Stimulated activated naive B cell treated with anti-CD40 and anti-IgM and Interleukin-4, amounts not matched to agents 10 μg/mL and 1 μg/mL and 100 μg/mL, for 72 hours (primary cell): ENCODE measurements at regions not wholly inside any gene's neighbourhood (a gene's known extent, or its start where the extent isn't known, plus 50 kb on each side); places are given as distances from the start of the nearest gene placed in this dataset.
"Not testable (repeated sequence)": the region's sequence is repeated elsewhere in the genome, so short reads cannot be mapped to it uniquely, and the experiment has no call there.

Experiments used
- ATAC-seq, 2 donors: fragments of 150-1000 bp; cut with Tn5 transposase; replicated peaks; 2 replicates each; pipeline ENCODE4 v1.10.0; 2021; ENCODE audit warnings: moderate library complexity in 1 of 2
- DNase-seq: peaks from one replicate; pipeline ENCODE4 v3.0.0; 2021
- H3K27ac Mint-ChIP-seq: one replicate; pipeline ENCODE4 v1.8.0; 2022; ENCODE audit warnings: mild to moderate bottlenecking, mixed read lengths
- H3K27me3 Mint-ChIP-seq, 2 donors: one replicate each; pipeline ENCODE4 v1.8.0; 2022; ENCODE audit warnings: mixed read lengths in 2 of 2
- H3K36me3 Mint-ChIP-seq, 2 donors: one replicate each; pipeline ENCODE4 v1.8.0; 2022; ENCODE audit warnings: mixed read lengths in 2 of 2, mild to moderate bottlenecking in 1 of 2
- H3K4me1 Mint-ChIP-seq, 2 donors: one replicate each; pipeline ENCODE4 v1.8.0; 2022; ENCODE audit warnings: mixed read lengths in 2 of 2, mild to moderate bottlenecking in 1 of 2
- H3K4me3 Mint-ChIP-seq, 2 donors: one replicate each; pipeline ENCODE4 v1.8.0; 2022; ENCODE audit warnings: mild to moderate bottlenecking in 2 of 2, mixed read lengths in 2 of 2, moderate library complexity in 1 of 2
- H3K9me3 Mint-ChIP-seq, 2 donors: one replicate each; pipeline ENCODE4 v1.8.0; 2022; ENCODE audit warnings: mixed read lengths in 2 of 2, mild to moderate bottlenecking in 1 of 2

- no peak overlapping the region for H3K4me3 Mint-ChIP-seq
Observed at GRCh38 chr14:25837551-25837965, 760.3 kb downstream of the NOVA1 start.

GRCh38 chr14:25836636-25837035, 761.2 kb downstream of the NOVA1 start:
- Mint-ChIP-seq H3K27me3 (no peaks in the 10 kb centered on the region), H3K27ac (no peak overlapping the region), H3K9me3 (peaks cover 0 to 4% of the 10 kb centered on the region in 2 donors), H3K4me1 (no peaks in the 10 kb centered on the region), H3K36me3 (no peaks in the 10 kb centered on the region), H3K4me3 (no peak overlapping the region)
- no peak for ATAC-seq
- DNase-seq: no peak

More at GRCh38 chr14:25837551-25837965, 760.3 kb downstream of the NOVA1 start:
- H3K9me3 Mint-ChIP-seq: peaks cover 0 to 4% of the 10 kb centered on the region in 2 donors
- DNase-seq (no peak), ATAC-seq (no peak)
- H3K27ac Mint-ChIP-seq: no peak overlapping the region
- H3K36me3 Mint-ChIP-seq: no peaks in the 10 kb centered on the region
- H3K4me1 Mint-ChIP-seq: no peaks in the 10 kb centered on the region
- no peaks in the 10 kb centered on the region for H3K27me3 Mint-ChIP-seq

GRCh38 chr14:25833341-25834126, 764.3 kb downstream of the NOVA1 start:
- Mint-ChIP-seq H3K27ac (no peak overlapping the region), H3K27me3 (no peaks in the 10 kb centered on the region), H3K4me1 (no peaks in the 10 kb centered on the region), H3K4me3 (no peak overlapping the region), H3K36me3 (no peaks in the 10 kb centered on the region), H3K9me3 (peaks cover 0 to 2% of the 10 kb centered on the region in 2 donors)
- ATAC-seq (peak; percentile 55 to 61), DNase-seq (no peak)

GRCh38 chr14:25832585-25832984, 765.2 kb downstream of the NOVA1 start:
- Mint-ChIP-seq H3K4me3 (no peak overlapping the region), H3K9me3 (peaks cover 0 to 2% of the 10 kb centered on the region in 2 donors), H3K36me3 (no peaks in the 10 kb centered on the region), H3K27ac (no peak overlapping the region), H3K4me1 (no peaks in the 10 kb centered on the region), H3K27me3 (no peaks in the 10 kb centered on the region)
- ATAC-seq (no peak), DNase-seq (no peak)

GRCh38 chr14:25828562-25828961, 769.3 kb downstream of the NOVA1 start:
- ATAC-seq (no peak), DNase-seq (no peak)
- no peak overlapping the region for H3K27ac Mint-ChIP-seq
- no peaks in the 10 kb centered on the region for H3K4me1 Mint-ChIP-seq
- H3K4me3 Mint-ChIP-seq: no peak overlapping the region
- no peaks in the 10 kb centered on the region for H3K27me3 Mint-ChIP-seq
- no peaks in the 10 kb centered on the region for H3K36me3 Mint-ChIP-seq
- H3K9me3 Mint-ChIP-seq: peaks cover 0 to 2% of the 10 kb centered on the region in 2 donors

- H3K4me3 Mint-ChIP-seq: no peak overlapping the region
- H3K27ac Mint-ChIP-seq: no peak overlapping the region
- ATAC-seq (no peak), DNase-seq (no peak)
- H3K36me3 Mint-ChIP-seq: no peaks in the 10 kb centered on the region
- no peaks in the 10 kb centered on the region for H3K9me3 Mint-ChIP-seq
- no peaks in the 10 kb centered on the region for H3K4me1 Mint-ChIP-seq
- no peaks in the 10 kb centered on the region for H3K27me3 Mint-ChIP-seq
Observed at GRCh38 chr14:25826105-25826504, 771.7 kb downstream of the NOVA1 start.

GRCh38 chr14:25820368-25820767, 770.4 kb upstream of the STXBP6 start:
- Mint-ChIP-seq H3K4me3 (no peak overlapping the region), H3K4me1 (no peaks in the 10 kb centered on the region), H3K27me3 (no peaks in the 10 kb centered on the region), H3K36me3 (no peaks in the 10 kb centered on the region), H3K27ac (no peak overlapping the region), H3K9me3 (peaks cover 0 to 6% of the 10 kb centered on the region in 2 donors)
- DNase-seq (no peak), ATAC-seq (no peak)

- DNase-seq, H3K9me3 Mint-ChIP-seq, H3K27me3 Mint-ChIP-seq, H3K36me3 Mint-ChIP-seq, H3K4me1 Mint-ChIP-seq, H3K27ac Mint-ChIP-seq, H3K4me3 Mint-ChIP-seq, ATAC-seq: not testable (repeated sequence)
Observed at GRCh38 chr14:25814622-25815021, 764.7 kb upstream of the STXBP6 start.

GRCh38 chr14:25803386-25804018, 753.6 kb upstream of the STXBP6 start:
- DNase-seq: no peak
- no peak for ATAC-seq
- Mint-ChIP-seq H3K27me3 (no peaks in the 10 kb centered on the region), H3K36me3 (no peaks in the 10 kb centered on the region), H3K27ac (no peak overlapping the region), H3K4me1 (no peaks in the 10 kb centered on the region), H3K4me3 (no peak overlapping the region), H3K9me3 (peaks cover 0 to 6% of the 10 kb centered on the region in 2 donors)

- H3K4me3 Mint-ChIP-seq: no peak overlapping the region
- H3K4me1 Mint-ChIP-seq: no peaks in the 10 kb centered on the region
- DNase-seq (no peak), ATAC-seq (no peak)
- no peak overlapping the region for H3K27ac Mint-ChIP-seq
- H3K36me3 Mint-ChIP-seq: no peaks in the 10 kb centered on the region
- H3K27me3 Mint-ChIP-seq: no peaks in the 10 kb centered on the region
- H3K9me3 Mint-ChIP-seq: peaks cover 0 to 8% of the 10 kb centered on the region in 2 donors
Observed at GRCh38 chr14:25800841-25801240, 750.9 kb upstream of the STXBP6 start.

GRCh38 chr14:25788252-25788651, 738.3 kb upstream of the STXBP6 start:
- Mint-ChIP-seq H3K27ac (no peak overlapping the region), H3K4me3 (no peak overlapping the region), H3K36me3 (no peaks in the 10 kb centered on the region), H3K27me3 (no peaks in the 10 kb centered on the region), H3K9me3 (peaks cover 0 to 3% of the 10 kb centered on the region in 2 donors), H3K4me1 (no peaks in the 10 kb centered on the region)
- DNase-seq: no peak
- ATAC-seq: no peak

GRCh38 chr14:25765909-25766308, 716.0 kb upstream of the STXBP6 start:
- Mint-ChIP-seq H3K27ac (no peak overlapping the region), H3K27me3 (no peaks in the 10 kb centered on the region), H3K4me1 (no peaks in the 10 kb centered on the region), H3K9me3 (peaks cover 4 to 5% of the 10 kb centered on the region in 2 donors), H3K4me3 (no peak overlapping the region), H3K36me3 (no peaks in the 10 kb centered on the region)
- ATAC-seq: no peak
- DNase-seq: no peak

GRCh38 chr14:25759920-25760655, 710.1 kb upstream of the STXBP6 start:
- Mint-ChIP-seq H3K9me3 (peaks cover 4 to 5% of the 10 kb centered on the region in 2 donors), H3K27ac (no peak overlapping the region), H3K36me3 (no peaks in the 10 kb centered on the region), H3K4me1 (no peaks in the 10 kb centered on the region), H3K27me3 (no peaks in the 10 kb centered on the region), H3K4me3 (no peak overlapping the region)
- ATAC-seq: no peak
- no peak for DNase-seq

GRCh38 chr14:25759256-25759655, 709.3 kb upstream of the STXBP6 start:
- Mint-ChIP-seq H3K4me1 (no peaks in the 10 kb centered on the region), H3K36me3 (no peaks in the 10 kb centered on the region), H3K9me3 (peaks cover 1 to 3% of the 10 kb centered on the region in 2 donors), H3K4me3 (no peak overlapping the region), H3K27ac (no peak overlapping the region), H3K27me3 (no peaks in the 10 kb centered on the region)
- DNase-seq: no peak
- ATAC-seq: no peak
